Kidney (tissue), 10 donors: ENCODE measurements at regions not wholly inside any gene's neighbourhood (a gene's known extent, or its start where the extent isn't known, plus 50 kb on each side); places are given as distances from the start of the nearest gene placed in this dataset.
"Not testable (repeated sequence)": the region's sequence is repeated elsewhere in the genome, so short reads cannot be mapped to it uniquely, and the experiment has no call there.

Experiments used
- DNase-seq, 5 donors: peaks; one replicate each; pipeline ENCODE4 v3.0.0-alpha.2; 2013 to 2020
- FAIRE-seq: peaks from 2 replicates; lab custom pipeline; 2012; peaks lifted over from hg19 to GRCh38; lab: Jason Lieb, UNC
- H3K27ac ChIP-seq, 2 donors: one replicate each; pipeline ENCODE4 v1.7.0; 2013; ENCODE audit warnings: low read depth in 2 of 2, low read length in 2 of 2, inconsistent platforms in 1 of 2
- H3K27me3 ChIP-seq: one replicate; pipeline ENCODE4 v1.7.1; 2013; ENCODE audit warnings: low read length, inconsistent platforms; ENCODE audit not compliant: control insufficient read depth, insufficient read depth
- H3K36me3 ChIP-seq, 3 donors: one replicate each; pipeline versions ENCODE4 v1.7.0 to v1.7.1; 2013; ENCODE audit warnings: low read length in 3 of 3, control low read depth in 1 of 3, inconsistent platforms in 1 of 3; ENCODE audit not compliant: insufficient read depth in 3 of 3, control insufficient read depth in 2 of 3
- H3K4me1 ChIP-seq, 3 donors: one replicate each; pipeline versions ENCODE4 v1.7.0 to v1.7.1; 2013; ENCODE audit warnings: low read length in 3 of 3, inconsistent platforms in 1 of 3, low read depth in 1 of 3; ENCODE audit not compliant: control insufficient read depth in 2 of 3, insufficient read depth in 2 of 3
- H3K4me3 ChIP-seq, 3 donors: one replicate each; pipeline versions ENCODE4 v1.7.0 to v1.8.1; 2013; ENCODE audit warnings: low read length in 3 of 3, control low read depth in 1 of 3, inconsistent platforms in 1 of 3
- H3K9ac ChIP-seq, 3 donors: one replicate each; pipeline versions ENCODE4 v1.7.0 to v1.7.1; 2013; ENCODE audit warnings: low read length in 3 of 3, control low read depth in 1 of 3, inconsistent platforms in 1 of 3
- H3K9me3 ChIP-seq, 3 donors: one replicate each; pipeline versions ENCODE4 v1.7.0 to v1.7.1; 2013; ENCODE audit warnings: low read length in 3 of 3, control low read depth in 1 of 3, inconsistent platforms in 1 of 3; ENCODE audit not compliant: control insufficient read depth in 2 of 3, insufficient read depth in 1 of 3
- intact Hi-C: fragments of 100-400 bp; cut with DNase I; formaldehyde crosslinking; loops from one replicate; pipeline ENCODE4 v1.11.1; 2022
- donor health status: control.
- donor health status: control.
- donor health status: DM: yes; HTN: yes; CAD: no.
- donor health status: Normal renal cell carcinoma (clear cell type).

DNA sequence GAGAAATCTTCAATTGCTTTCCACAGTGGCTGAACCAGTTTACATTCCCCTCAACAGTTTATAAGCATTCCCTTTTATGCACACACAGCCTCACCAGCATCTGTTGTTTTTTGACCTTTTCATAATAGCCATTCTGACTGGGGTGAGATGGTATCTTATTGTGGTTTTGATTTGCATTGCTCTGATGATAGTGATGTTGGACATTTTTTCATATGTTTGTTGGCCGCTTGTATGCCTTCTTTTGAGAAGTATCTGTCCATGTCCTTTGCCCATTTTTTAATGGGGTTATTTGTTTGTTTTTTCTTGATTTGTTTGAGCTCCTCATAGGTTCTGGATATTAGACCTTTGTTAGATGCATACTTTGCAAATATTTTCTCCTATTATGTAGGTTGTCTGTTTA, 226.1 kb downstream of the SPATA31A6 start:
- DNase-seq, H3K4me3 ChIP-seq, H3K4me1 ChIP-seq, H3K36me3 ChIP-seq, intact Hi-C loops, FAIRE-seq, H3K27ac ChIP-seq, H3K27me3 ChIP-seq, H3K9ac ChIP-seq, H3K9me3 ChIP-seq: not testable (repeated sequence)

DNA sequence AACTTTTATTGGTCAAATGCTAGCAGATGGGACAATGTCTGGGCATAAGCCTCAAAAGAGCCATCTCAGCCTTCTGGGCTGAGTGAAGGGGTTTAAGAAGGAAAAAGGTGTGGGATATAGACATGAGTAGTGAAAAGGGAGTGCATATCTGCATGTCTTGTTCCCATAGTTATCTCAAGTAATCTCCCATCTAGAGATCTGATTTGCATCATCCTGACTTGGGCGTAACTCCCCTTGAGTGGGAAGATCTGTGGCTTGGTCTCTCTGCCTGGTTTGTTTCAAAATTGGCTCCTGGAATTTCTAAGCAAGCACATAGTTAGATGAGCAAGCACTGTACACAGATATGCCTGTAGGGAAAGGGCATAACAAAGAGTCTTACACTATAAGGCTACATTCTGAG, 228.9 kb downstream of the SPATA31A6 start:
- intact Hi-C loops, H3K4me3 ChIP-seq, H3K36me3 ChIP-seq, H3K27ac ChIP-seq, H3K9me3 ChIP-seq, FAIRE-seq, H3K27me3 ChIP-seq, H3K9ac ChIP-seq, H3K4me1 ChIP-seq, DNase-seq: not testable (repeated sequence)

DNA sequence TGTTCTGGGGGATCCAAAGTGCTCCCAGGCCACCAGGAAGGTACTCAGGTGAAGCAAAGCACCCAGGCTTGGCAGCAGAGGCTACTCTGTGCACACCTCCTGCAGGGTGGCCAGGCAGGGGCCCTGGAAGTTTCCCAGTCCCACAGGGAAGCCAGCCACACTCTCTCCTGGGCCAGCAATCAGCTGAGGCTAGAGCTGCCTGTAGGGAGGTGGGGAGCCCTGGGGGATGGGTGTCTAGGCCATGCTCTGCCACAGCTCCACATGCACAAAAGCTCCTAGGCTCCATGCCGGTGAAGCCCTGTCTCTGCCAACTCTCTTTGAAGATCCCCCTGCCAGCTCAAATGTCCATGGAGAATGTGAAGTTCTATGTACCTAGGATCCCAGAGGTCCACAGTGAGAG, 231.4 kb downstream of the SPATA31A6 start:
- intact Hi-C loops, H3K4me3 ChIP-seq, H3K9ac ChIP-seq, H3K27ac ChIP-seq, H3K36me3 ChIP-seq, DNase-seq, H3K9me3 ChIP-seq, FAIRE-seq, H3K27me3 ChIP-seq, H3K4me1 ChIP-seq: not testable (repeated sequence)

DNA sequence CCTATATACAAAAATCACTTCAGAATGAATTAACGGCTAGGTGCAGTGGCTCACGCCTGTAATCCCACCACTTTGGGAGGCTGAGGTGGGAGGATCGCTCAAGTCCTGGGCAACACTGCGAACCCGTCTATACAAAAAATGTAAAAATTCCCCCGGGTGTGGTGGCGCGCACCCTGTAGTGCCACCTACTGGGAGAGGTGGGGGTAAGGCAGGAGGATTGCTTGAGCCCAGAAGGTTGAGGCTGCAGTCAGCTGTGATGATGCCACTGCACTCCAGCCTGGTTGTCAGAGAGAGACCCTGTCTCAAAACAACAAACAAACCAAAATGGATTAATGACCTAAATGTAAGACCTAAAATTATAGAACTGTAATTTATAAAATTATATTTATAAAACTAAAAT, 236.2 kb downstream of the SPATA31A6 start:
- H3K4me3 ChIP-seq, H3K4me1 ChIP-seq, H3K9ac ChIP-seq, intact Hi-C loops, FAIRE-seq, H3K27me3 ChIP-seq, DNase-seq, H3K9me3 ChIP-seq, H3K36me3 ChIP-seq, H3K27ac ChIP-seq: not testable (repeated sequence)

DNA sequence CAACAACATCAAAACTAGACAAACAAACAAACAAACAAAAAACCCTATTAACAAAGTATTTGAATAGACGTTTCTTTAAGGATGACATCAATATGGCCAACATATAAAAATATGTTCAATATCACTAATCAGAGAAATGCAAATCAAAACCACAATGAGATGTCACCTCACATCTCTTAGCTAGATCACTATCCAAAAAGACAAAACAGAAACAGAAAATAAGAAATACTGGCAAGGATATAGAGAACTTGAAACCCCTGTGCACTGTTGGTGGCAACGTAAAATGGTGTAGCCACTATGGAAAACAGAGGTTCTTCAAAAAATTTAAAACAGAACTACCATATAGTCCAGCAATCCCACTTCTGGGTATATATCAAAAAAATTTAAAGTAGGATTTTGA, 236.9 kb downstream of the SPATA31A6 start:
- H3K4me3 ChIP-seq, H3K4me1 ChIP-seq, H3K9me3 ChIP-seq, FAIRE-seq, H3K27me3 ChIP-seq, H3K36me3 ChIP-seq, intact Hi-C loops, DNase-seq, H3K27ac ChIP-seq, H3K9ac ChIP-seq: not testable (repeated sequence)

DNA sequence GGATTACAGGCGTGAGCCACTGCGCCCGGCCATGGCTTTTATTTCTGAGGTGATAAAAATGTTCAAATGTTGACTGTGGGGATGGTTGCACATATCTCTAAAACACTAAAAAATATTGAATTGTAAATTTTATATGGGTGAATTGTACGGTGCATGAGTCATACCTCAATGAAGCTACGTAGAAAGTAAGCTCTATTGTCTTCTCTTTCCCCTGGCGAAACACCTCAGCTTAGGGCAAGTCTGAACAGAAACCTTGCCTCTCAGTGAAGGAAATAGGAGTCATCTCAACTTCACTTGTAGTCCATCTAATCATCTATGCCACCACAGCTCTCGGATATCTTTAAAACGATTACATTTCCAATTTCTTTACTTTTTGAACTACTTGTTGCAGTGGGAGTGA, 238.2 kb downstream of the SPATA31A6 start:
- H3K36me3 ChIP-seq, intact Hi-C loops, H3K9me3 ChIP-seq, H3K27me3 ChIP-seq, FAIRE-seq, DNase-seq, H3K4me3 ChIP-seq, H3K4me1 ChIP-seq, H3K9ac ChIP-seq, H3K27ac ChIP-seq: not testable (repeated sequence)

DNA sequence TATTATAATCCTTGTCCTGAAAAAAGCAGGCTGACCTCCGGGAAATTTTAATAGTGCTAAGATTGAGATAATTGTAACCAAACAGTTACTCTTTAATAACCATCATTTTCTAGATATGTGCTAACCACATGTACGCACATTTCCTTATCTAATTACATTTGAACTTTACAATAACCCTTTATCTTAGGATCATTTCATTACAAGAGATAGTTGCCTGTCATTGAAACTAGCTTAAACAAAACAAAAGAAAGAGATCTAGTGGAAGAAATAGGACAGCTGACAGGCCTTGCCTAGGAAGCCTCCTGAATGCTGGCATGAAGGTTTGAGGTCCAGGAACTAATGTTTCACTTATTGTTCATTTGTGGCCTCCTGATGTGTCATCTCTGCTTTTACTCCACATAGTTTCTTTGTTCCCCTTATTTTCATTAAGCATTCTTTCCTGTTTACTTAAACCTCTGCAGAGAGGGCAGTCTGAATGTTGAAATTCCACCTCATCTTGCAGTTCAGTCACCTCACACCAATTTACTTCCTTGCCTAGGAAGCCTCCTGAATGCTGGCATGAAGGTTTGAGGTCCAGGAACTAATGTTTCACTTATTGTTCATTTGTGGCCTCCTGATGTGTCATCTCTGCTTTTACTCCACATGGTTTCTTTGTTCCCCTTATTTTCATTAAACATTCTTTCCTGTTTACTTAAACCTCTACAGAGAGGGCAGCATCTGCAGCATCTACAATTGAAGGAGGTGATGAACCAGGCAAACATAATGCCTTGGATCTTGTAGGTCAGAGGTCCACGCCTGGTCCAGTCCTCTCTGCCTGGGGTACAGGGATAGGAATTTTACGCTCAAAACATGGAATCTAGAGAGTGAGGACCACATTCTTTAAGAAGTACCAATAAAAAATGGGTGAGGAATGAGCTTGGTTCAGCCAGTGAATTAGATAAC, 247.5 kb downstream of the SPATA31A6 start:
- DNase-seq, H3K4me3 ChIP-seq, H3K36me3 ChIP-seq, H3K9me3 ChIP-seq, H3K4me1 ChIP-seq, intact Hi-C loops, H3K27me3 ChIP-seq, H3K27ac ChIP-seq, H3K9ac ChIP-seq, FAIRE-seq: not testable (repeated sequence)

DNA sequence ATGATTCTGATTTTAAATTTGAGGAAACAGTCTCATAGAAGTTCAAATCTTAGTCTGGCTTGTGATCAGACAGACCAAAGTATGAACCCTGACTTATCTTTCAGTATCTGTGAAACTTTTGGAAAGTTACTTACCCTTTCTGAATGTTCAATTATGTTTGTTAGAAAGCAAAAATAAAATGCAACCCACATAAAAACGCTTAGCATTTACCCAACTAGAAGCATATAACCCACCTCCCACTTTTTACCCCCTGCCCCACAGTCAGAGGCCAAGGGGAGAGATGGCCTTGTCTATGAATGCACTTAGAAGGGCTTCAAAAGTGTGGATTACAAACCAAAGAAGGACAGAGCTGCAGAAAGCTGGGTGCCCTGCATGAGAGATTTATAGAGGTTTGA, 248.2 kb downstream of the SPATA31A6 start:
- FAIRE-seq, intact Hi-C loops, H3K4me3 ChIP-seq, H3K27me3 ChIP-seq, H3K36me3 ChIP-seq, DNase-seq, H3K9me3 ChIP-seq, H3K9ac ChIP-seq, H3K4me1 ChIP-seq, H3K27ac ChIP-seq: not testable (repeated sequence)
